NT2/D1 (cell line): ENCODE measurements at regions not wholly inside any gene's neighbourhood (a gene's known extent, or its start where the extent isn't known, plus 50 kb on each side); places are given as distances from the start of the nearest gene placed in this dataset.

ENCODE experiments used
- SUZ12 ChIP-seq: IDR thresholded peaks from 2 replicates; pipeline ENCODE4 v1.6.1; 2011; ENCODE audit not compliant: insufficient read length, insufficient read depth; ENCODE audit errors: extremely low read depth
- YY1 ChIP-seq: IDR thresholded peaks from 2 replicates; pipeline ENCODE4 v1.6.1; 2011; ENCODE audit not compliant: insufficient read length, insufficient read depth

- no peak for TF ChIP-seq SUZ12
- TF ChIP-seq YY1: no peak
These were observed 112.8 kb downstream of the C1D start for GRCh38 chr2:67950018-67950417.
